ENCODE measurements at regions not wholly inside any gene's neighbourhood (a gene's known extent, or its start where the extent isn't known, plus 50 kb on each side); places are given as distances from the start of the nearest gene placed in this dataset.

- TF ChIP-seq EP300 (IDR thresholded peaks at IDR 0.05) (no peak), CTCF (IDR thresholded peaks at IDR 0.05) (no peak)
Measured at GRCh38 chr9:107693625-107694326, 204.2 kb upstream of the KLF4 start.
